Chondrocyte (in vitro differentiated cells): ENCODE measurements at regions not wholly inside any gene's neighbourhood (a gene's known extent, or its start where the extent isn't known, plus 50 kb on each side); places are given as distances from the start of the nearest gene placed in this dataset.

ENCODE experiments used
- DNase-seq: peaks from one replicate; pipeline ENCODE4 v3.0.0; 2021; ENCODE audit warnings: mixed read lengths, low spot score
- H3K27ac Mint-ChIP-seq: one replicate; pipeline ENCODE4 v1.8.0; 2021; ENCODE audit warnings: mild to moderate bottlenecking, moderate library complexity, mixed read lengths; ENCODE audit not compliant: unreplicated experiment
- H3K27me3 Mint-ChIP-seq: 2 replicates; pipeline ENCODE4 v1.8.0; 2021; ENCODE audit warnings: low read depth, mixed read lengths
- H3K36me3 Mint-ChIP-seq: 2 replicates; pipeline ENCODE4 v1.8.0; 2021; ENCODE audit warnings: low read depth, mixed read lengths
- H3K4me1 Mint-ChIP-seq: 2 replicates; pipeline ENCODE4 v1.8.0; 2021; ENCODE audit warnings: low read depth, mild to moderate bottlenecking, mixed read lengths
- H3K4me3 Mint-ChIP-seq: one replicate; pipeline ENCODE4 v1.8.0; 2021; ENCODE audit warnings: mild to moderate bottlenecking, moderate library complexity, mixed read lengths; ENCODE audit not compliant: unreplicated experiment
- H3K9me3 Mint-ChIP-seq: 2 replicates; pipeline ENCODE4 v1.8.0; 2021; ENCODE audit warnings: low read depth, mixed read lengths
- TF ChIP-seq, protein P1 (sequence below): fragments of 200-600 bp; sonication (generic); IDR thresholded peaks from 2 replicates; pipeline ENCODE4 v1.5.0; 2021; ENCODE audit warnings: antibody characterized with exemption, mild to moderate bottlenecking, moderate library complexity

DNA sequence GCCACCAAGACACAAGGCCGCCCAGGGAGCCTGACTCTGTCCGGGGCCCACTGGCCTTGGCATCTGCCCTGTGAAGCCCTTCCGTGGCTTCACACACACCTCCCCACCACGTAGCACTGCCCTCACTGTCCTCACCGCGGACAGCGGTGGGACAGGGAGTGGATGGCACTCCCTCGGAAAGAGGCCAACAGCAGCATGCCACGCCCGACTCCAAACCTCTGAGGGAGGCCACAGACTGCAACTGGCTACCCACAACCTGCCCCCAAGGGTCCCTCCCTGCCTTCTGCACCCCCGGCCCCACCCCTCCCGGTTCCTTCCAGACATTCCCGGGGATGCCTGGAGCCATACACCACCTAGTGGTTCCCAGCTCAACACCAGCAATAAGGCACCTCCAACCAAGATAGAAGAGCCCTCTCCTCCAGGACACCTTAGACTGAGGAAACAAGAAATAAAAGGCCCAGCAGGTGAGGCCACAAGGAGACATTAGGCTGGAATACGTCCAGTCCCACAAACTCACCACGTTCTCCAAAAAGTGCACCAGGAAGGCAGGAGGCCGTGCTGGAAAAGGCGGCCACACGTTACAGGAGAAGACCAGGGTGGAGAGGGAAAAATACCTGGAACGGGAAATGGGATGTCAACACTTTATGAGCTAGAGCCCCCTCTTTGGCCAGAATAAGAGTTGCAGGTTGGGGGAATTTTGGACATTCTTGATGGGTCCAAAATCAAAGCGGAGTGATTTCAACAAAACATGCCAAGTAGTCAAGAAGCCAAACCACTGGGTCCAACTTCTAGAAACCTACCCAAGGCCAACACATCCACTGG is 310.0 kb downstream of the SOX9 start:
- Mint-ChIP-seq H3K27me3 (no peaks in the 10 kb centered on the region), H3K9me3 (no peaks in the 10 kb centered on the region), H3K36me3 (peaks cover 2% of the 10 kb centered on the region), H3K4me3 (no peak overlapping the region), H3K4me1 (peaks cover 5% of the 10 kb centered on the region), H3K27ac (no peak overlapping the region)
- DNase-seq = no peak
- TF ChIP-seq, protein P1, sequence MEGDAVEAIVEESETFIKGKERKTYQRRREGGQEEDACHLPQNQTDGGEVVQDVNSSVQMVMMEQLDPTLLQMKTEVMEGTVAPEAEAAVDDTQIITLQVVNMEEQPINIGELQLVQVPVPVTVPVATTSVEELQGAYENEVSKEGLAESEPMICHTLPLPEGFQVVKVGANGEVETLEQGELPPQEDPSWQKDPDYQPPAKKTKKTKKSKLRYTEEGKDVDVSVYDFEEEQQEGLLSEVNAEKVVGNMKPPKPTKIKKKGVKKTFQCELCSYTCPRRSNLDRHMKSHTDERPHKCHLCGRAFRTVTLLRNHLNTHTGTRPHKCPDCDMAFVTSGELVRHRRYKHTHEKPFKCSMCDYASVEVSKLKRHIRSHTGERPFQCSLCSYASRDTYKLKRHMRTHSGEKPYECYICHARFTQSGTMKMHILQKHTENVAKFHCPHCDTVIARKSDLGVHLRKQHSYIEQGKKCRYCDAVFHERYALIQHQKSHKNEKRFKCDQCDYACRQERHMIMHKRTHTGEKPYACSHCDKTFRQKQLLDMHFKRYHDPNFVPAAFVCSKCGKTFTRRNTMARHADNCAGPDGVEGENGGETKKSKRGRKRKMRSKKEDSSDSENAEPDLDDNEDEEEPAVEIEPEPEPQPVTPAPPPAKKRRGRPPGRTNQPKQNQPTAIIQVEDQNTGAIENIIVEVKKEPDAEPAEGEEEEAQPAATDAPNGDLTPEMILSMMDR = peak; percentile 49

DNA sequence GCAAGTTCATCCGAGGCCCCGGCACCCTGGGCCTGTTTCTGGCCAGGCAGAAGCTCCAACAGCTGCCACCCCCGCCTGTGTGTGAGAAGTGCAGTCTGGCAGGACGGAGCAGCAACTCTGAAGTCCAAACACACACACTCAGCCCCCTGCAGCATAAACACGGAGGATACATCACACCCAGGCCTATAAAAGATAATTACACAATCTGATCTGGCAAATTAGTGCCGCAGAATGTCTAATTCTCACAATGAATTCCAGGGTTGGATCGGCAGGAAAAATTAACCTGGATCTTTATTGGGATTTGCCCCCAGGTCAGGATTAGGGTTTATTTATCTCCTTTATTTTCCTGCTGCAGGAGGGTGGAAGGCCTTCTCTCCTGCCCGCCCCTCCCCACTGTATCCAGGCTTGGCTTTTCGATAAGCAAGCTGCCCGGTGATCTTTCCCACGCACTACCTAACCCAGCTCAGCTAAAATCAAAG is 311.4 kb downstream of the SOX9 start:
- Mint-ChIP-seq H3K9me3 (no peaks in the 10 kb centered on the region), H3K4me1 (peaks cover 5% of the 10 kb centered on the region), H3K36me3 (no peaks in the 10 kb centered on the region), H3K4me3 (no peak overlapping the region), H3K27me3 (no peaks in the 10 kb centered on the region), H3K27ac (no peak overlapping the region)
- TF ChIP-seq, protein P1 = no peak
- no peak for DNase-seq

DNA sequence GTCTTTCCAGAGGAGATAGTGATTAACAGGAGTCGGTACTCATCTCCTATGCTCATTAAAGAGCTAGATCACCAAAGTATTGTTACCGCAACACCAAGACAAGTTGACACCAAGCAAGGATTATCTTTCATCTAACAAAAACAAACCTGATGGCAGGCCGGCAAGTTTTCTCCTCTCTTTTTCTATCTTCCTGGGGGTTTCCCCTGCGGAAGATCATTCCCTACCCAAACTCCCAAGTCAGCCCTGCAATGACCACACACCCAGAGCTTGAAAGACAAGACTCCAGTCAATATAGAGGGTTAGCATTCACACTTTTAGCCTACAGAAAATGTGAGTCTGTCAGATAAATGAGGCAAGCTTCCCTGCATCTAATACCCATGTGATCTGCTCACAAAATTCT is 312.1 kb downstream of the SOX9 start:
- Mint-ChIP-seq H3K4me3 (no peak overlapping the region), H3K27ac (no peak overlapping the region), H3K36me3 (no peaks in the 10 kb centered on the region)

DNA sequence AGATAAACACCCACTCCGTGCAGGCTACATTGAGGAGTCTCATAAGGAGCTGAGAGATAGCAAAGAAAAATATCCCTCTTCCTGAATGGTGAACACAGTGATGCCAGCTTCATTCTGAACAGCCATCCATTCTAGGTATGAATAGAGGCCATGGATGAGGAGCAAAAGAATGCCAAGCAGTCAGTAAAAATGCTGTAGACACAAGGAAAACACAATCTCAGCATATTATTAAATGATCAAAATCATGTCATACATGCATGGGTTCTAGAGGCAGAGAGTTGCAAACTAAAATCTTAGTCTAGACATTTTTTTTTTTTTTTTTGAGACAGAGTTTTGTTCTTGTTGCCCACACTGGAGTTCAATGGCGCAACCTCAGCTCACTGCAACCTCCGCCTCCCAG is 313.0 kb downstream of the SOX9 start:
- H3K9me3 Mint-ChIP-seq = no peaks in the 10 kb centered on the region
- H3K27ac Mint-ChIP-seq = no peak overlapping the region
- TF ChIP-seq, protein P1 = no peak
- H3K36me3 Mint-ChIP-seq = no peaks in the 10 kb centered on the region
- DNase-seq = no peak
- peaks cover 5% of the 10 kb centered on the region for H3K4me1 Mint-ChIP-seq
- H3K4me3 Mint-ChIP-seq = no peak overlapping the region
- no peaks in the 10 kb centered on the region for H3K27me3 Mint-ChIP-seq

More for the DNA sequence above, 312.1 kb downstream of the SOX9 start:
- Mint-ChIP-seq H3K27me3 (no peaks in the 10 kb centered on the region), H3K9me3 (no peaks in the 10 kb centered on the region), H3K4me1 (peaks cover 5% of the 10 kb centered on the region)
- no peak for DNase-seq
- TF ChIP-seq, protein P1 = no peak

DNA sequence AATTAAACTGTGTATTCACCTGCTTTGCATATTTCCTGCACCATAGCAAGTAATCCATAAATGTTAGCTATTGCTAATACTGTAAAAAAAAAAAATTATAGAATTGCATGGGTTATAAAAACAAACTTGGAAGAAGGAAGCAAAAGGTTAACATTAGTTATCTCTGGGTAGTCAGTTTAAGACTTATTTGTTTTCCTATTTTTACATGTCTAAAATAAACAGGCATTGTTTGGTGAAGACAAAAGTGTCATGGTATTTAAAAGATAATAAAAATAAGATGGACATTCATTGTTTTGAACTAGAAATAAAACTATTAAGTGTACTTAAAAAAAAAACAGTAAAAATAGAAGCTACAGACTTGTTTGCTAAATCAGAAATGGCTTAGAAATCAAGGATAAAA is 313.8 kb downstream of the SOX9 start:
- no peaks in the 10 kb centered on the region for H3K36me3 Mint-ChIP-seq
- no peak overlapping the region for H3K27ac Mint-ChIP-seq
- no peaks in the 10 kb centered on the region for H3K27me3 Mint-ChIP-seq
- TF ChIP-seq, protein P1 = no peak
- peaks cover 5% of the 10 kb centered on the region for H3K4me1 Mint-ChIP-seq
- no peak overlapping the region for H3K4me3 Mint-ChIP-seq
- DNase-seq = no peak
- no peaks in the 10 kb centered on the region for H3K9me3 Mint-ChIP-seq
